GM18867 (cell line): ENCODE measurements at regions not wholly inside any gene's neighbourhood (a gene's known extent, or its start where the extent isn't known, plus 50 kb on each side); places are given as distances from the start of the nearest gene placed in this dataset.

Experiments used
- ATAC-seq: cut with Tn5 transposase; IDR thresholded peaks from one replicate; pipeline ENCODE4 v1.9.1; 2021; ENCODE audit warnings: mild to moderate bottlenecking, moderate library complexity; ENCODE audit not compliant: unreplicated experiment

DNA sequence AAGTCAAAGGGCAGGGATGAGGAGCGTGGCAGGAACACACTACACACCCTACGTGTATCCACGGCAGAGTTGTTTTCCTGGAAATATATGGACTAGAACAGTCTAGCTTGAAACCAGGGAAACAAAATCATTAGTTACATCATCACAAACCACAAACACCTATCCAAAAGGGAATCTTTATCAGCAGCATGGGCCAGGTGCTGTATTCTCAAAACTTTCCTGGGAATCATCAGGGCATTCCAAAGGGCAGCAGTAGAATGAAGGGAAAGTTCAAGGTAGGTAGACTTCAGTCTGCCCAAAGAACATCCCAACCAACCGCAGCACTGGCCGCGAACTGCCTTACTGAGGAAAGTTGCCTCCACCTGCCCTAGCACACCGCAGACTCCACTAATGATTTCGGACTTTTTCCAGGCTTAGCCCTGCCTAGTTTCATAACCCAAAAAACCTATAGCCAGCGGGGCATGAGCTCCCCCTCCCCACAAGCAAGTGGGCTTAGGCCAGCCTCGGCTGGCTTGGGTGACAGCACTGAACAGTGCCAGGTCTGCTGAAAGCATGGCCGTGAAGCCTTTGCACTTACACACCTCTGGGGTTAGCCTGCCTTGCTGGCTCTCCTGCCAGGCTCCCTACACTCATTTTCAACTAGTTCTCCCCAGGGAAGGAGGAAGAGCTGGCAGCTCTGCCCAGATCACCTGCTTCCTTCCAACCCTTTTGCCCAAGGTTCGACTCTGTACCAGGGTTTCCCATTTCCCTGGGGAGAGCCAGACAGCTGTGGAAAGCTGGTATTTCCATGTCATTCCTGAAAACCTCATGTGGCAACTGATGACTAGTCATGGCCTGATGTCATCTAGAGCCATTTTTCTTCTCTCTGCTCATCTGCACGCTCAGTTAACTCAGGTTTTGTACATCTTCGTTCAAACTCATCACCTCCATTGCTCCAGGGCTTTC, 77.3 kb upstream of the UBAC2 start:
- ATAC-seq, result no peak

GRCh38 chr13:99124046-99124400, 76.6 kb upstream of the UBAC2 start:
- no peak for ATAC-seq

- peak; percentile 76 for ATAC-seq
Measured at GRCh38 chr13:99124794-99125316, 75.8 kb upstream of the UBAC2 start.

DNA sequence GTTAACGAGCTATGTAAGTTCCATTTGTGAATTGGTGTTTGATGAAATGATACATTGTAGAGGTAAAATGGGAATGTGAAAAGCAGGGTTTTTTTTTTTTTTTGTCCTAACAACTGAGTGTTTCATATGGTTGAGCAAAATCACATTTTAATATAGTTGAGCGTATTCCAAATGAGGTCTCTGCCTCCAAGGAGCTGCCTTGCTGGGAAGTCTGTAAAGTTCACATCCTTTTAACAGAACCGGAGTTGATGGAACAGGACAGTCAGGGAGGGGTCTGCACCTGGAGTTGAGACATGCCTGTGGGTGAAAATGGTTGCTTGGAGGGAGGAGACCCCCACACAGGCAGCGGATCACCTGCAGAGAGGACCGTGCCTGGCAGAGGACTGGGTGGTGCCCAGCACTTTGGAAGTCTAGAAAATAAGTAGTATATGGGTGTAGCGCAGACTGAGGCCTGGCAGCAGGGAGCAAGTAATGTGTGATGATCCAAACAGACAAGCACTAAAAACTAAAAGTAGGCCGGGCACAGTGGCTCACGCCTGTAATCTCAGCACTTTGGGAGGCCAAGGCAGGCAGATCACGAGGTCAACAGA, 75.2 kb upstream of the UBAC2 start:
- ATAC-seq, result no peak

- ATAC-seq, result no peak
Measured at GRCh38 chr13:99126821-99127220, 73.8 kb upstream of the UBAC2 start.

- no peak for ATAC-seq
Measured at GRCh38 chr13:99129050-99129449, 71.6 kb upstream of the UBAC2 start.

DNA sequence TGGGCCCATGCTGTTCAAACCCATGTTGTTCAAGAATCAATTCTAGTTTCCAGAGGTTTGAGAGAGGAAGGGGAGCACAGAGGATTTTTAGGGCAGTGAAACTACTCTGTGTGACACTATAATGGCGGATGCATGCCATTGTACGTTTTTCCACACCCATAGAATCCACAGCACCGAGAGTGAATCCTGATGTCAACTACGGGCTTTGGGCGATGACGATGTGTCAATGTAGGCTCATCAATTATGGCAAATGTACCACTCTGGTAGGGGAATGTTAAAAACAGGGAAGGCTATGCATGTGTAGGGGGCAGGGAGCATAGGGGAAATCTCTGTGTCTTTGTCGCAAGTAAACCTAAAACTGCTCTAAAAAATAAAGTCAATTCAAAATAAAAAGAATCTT, 70.7 kb upstream of the UBAC2 start:
- ATAC-seq, result no peak

GRCh38 chr13:99131410-99131809, 69.2 kb upstream of the UBAC2 start:
- ATAC-seq, result no peak

DNA sequence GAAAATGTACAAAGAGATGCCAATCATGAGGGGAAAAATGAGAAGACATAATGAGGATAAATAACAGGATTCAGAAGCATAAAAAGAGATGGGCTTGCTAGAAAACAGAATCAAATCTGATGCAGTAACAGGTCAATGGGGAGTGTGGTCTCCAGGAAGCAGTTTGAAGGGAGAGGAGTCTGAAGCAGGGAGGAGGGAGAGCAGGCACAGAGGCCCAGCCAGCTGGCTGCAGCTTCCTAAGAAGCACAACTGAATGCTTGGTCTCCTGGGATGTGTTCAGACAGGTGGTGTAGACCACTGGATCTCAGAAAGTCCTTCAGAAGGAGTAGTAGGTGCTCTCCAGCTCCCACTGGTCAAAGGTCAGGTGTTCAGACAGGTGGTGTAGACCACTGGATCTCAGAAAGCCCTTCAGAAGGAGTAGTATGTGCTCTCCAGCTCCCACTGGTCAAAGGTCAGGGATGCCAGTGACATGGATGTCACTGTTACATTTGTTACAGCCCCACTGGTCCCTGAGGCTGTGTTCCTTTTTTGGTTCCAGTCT, 68.3 kb upstream of the UBAC2 start:
- no peak for ATAC-seq

GRCh38 chr13:99133230-99133629, 67.4 kb upstream of the UBAC2 start:
- no peak for ATAC-seq

- ATAC-seq, result no peak
Measured at GRCh38 chr13:99133848-99134247, 66.8 kb upstream of the UBAC2 start.

- no peak for ATAC-seq
Measured at GRCh38 chr13:99135591-99135990, 65.1 kb upstream of the UBAC2 start.

- ATAC-seq, result no peak
Measured at GRCh38 chr13:99136427-99136954, 64.2 kb upstream of the UBAC2 start.

DNA sequence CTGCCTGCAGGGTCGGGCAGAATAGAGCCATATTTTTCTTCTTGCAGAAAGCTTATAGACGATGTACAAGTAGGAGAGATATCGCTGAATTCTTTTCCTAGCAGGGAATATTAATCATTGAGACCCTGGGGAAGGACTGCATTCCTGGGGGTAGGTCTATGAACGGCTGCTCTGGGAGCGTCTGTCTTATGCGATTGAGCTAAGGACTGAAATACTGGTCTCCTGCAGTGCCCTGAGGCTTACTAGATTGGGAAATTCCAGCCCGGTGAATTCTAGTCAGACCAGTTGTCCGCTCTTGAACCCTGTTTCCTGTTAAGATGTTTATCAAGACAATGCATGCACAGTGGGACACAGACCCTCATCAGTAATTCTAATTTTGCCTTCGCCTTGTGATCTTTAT, 59.8 kb upstream of the UBAC2 start:
- no peak for ATAC-seq

GRCh38 chr13:99143904-99144303, 56.8 kb upstream of the UBAC2 start:
- ATAC-seq, result no peak

DNA sequence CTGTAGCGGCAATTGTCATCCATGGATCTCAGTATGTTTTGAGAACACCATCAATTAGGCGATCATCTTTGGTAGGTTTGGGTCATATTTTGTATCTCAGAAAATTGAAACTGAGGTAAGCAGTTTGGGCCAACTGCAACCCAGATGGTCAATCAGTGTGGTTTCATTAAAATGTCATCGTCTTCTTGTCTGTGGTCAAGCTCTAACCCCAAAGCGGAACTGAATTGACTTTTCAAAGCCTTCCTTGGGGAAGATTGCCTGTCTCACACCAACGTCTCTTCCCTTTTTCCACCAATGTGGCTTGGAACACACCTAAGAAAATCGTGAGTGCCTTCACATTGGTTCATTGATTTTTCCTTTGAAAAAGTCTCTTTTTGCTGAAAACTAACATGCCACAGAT, 56.3 kb upstream of the UBAC2 start:
- ATAC-seq, result peak; percentile 87

DNA sequence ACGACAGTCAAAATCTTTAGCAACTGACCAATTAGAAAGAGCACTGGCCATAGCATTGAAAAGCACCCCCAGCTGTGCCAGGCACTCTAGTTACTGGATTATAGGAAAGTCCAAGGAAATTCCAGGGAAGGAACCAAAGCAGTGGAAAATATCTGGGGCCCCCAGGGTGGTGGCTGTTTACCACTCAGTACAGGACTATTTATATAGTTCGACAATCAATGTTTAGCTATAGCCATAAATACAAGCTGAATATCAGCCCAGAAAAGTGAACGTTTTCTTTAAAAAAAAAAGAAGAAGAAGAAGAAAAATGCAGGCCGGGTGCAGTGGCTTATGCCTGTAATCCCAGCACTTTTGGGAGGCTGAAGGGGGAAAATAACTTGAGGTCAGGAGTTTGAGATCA, 55.2 kb upstream of the UBAC2 start:
- no peak for ATAC-seq

GRCh38 chr13:99150575-99151361, 49.9 kb upstream of the UBAC2 start:
- no peak for ATAC-seq
